Cardiac fibroblast (primary cell): ENCODE measurements at regions not wholly inside any gene's neighbourhood (a gene's known extent, or its start where the extent isn't known, plus 50 kb on each side); places are given as distances from the start of the nearest gene placed in this dataset.

Experiments used
- DNase-seq, 2 donors: peaks; one replicate each; pipeline versions ENCODE4 v3.0.0 to v3.0.0-alpha.2; 2010; ENCODE audit warnings: low read depth in 2 of 2
- H3K4me3 ChIP-seq, 2 donors: replicated peaks in 1 of 2; 1 replicate in 1 of 2; 2 replicates in 1 of 2; pipeline ENCODE4 v1.5.1; 2011; ENCODE audit warnings: low read depth in 2 of 2, low read length in 2 of 2, mild to moderate bottlenecking in 2 of 2, moderate library complexity in 1 of 2
- CTCF ChIP-seq: IDR thresholded peaks from one replicate; pipeline ENCODE4 v1.5.1; 2011; ENCODE audit warnings: low read depth, mild to moderate bottlenecking, low read length, inconsistent platforms

- no peak for TF ChIP-seq CTCF
- no peak for DNase-seq
- H3K4me3 ChIP-seq: no peak overlapping the region
Measured at GRCh38 chr22:47718337-47718736, 955.9 kb downstream of the TBC1D22A start.

GRCh38 chr22:47716890-47717615 is 954.6 kb downstream of the TBC1D22A start:
- TF ChIP-seq CTCF: no peak
- no peak overlapping the region for H3K4me3 ChIP-seq
- DNase-seq: no peak

- H3K4me3 ChIP-seq: no peak overlapping the region
- DNase-seq: no peak
- TF ChIP-seq CTCF: no peak
Measured at GRCh38 chr22:47715866-47716578, 953.6 kb downstream of the TBC1D22A start.

- no peak overlapping the region for H3K4me3 ChIP-seq
- DNase-seq: no peak
- TF ChIP-seq CTCF: no peak
Measured at GRCh38 chr22:47713941-47714340, 951.5 kb downstream of the TBC1D22A start.

- no peak for DNase-seq
Measured at GRCh38 chr22:47710135-47710534, 947.7 kb downstream of the TBC1D22A start.

GRCh38 chr22:47705350-47705749 is 942.9 kb downstream of the TBC1D22A start:
- no peak for TF ChIP-seq CTCF
- H3K4me3 ChIP-seq: no peak overlapping the region
- DNase-seq: no peak

More at GRCh38 chr22:47710135-47710534, 947.7 kb downstream of the TBC1D22A start:
- H3K4me3 ChIP-seq: no peak overlapping the region
- no peak for TF ChIP-seq CTCF

GRCh38 chr22:47698906-47699305 is 936.5 kb downstream of the TBC1D22A start:
- no peak for TF ChIP-seq CTCF
- DNase-seq: no peak
- no peak overlapping the region for H3K4me3 ChIP-seq
